SJSA1 (cell line): ENCODE measurements at regions not wholly inside any gene's neighbourhood (a gene's known extent, or its start where the extent isn't known, plus 50 kb on each side); places are given as distances from the start of the nearest gene placed in this dataset.

Experiments
- DNase-seq, 2 experiments: peaks; one replicate each; pipeline ENCODE4 v3.0.0-alpha.2; 2015 to 2020; ENCODE audit warnings: low spot score in 2 of 2, low read depth in 1 of 2
- H3K27ac ChIP-seq: fragments of 250-450 bp; sonication (Bioruptor Pico); 2 replicates; pipeline ENCODE4 v1.5.1; 2020; ENCODE audit warnings: mild to moderate bottlenecking, moderate library complexity
- H3K27me3 ChIP-seq: fragments of 250-450 bp; sonication (Bioruptor Pico); replicated peaks from 2 replicates; pipeline ENCODE4 v1.5.1; 2020; ENCODE audit warnings: mild to moderate bottlenecking, moderate library complexity
- H3K36me3 ChIP-seq: fragments of 250-450 bp; sonication (Bioruptor Pico); 2 replicates; pipeline ENCODE4 v1.5.1; 2020; ENCODE audit warnings: mild to moderate bottlenecking
- H3K4me1 ChIP-seq: fragments of 250-450 bp; sonication (Bioruptor Pico); replicated peaks from 2 replicates; pipeline ENCODE4 v1.6.1; 2021; ENCODE audit warnings: mild to moderate bottlenecking
- H3K4me3 ChIP-seq: fragments of 250-450 bp; sonication (Bioruptor Pico); 2 replicates; pipeline ENCODE4 v1.5.1; 2020; ENCODE audit warnings: mild to moderate bottlenecking
- H3K9me3 ChIP-seq: fragments of 250-450 bp; sonication (Bioruptor Pico); replicated peaks from 2 replicates; pipeline ENCODE4 v1.5.1; 2020; ENCODE audit warnings: mild to moderate bottlenecking

GRCh38 chr5:133905424-133905823 lies 63.0 kb downstream of the C5orf15 start:
- no peaks in the 10 kb centered on the region for H3K36me3 ChIP-seq
- H3K9me3 ChIP-seq = no peaks in the 10 kb centered on the region
- no peak overlapping the region for H3K4me3 ChIP-seq
- no peaks in the 10 kb centered on the region for H3K4me1 ChIP-seq
- H3K27ac ChIP-seq = no peak overlapping the region
- H3K27me3 ChIP-seq = peaks cover 3% of the 10 kb centered on the region; the same call in 1 of the 2 replicates
- DNase-seq = no peak

GRCh38 chr5:133904641-133905040 lies 63.8 kb downstream of the C5orf15 start:
- Histone ChIP-seq H3K9me3 (no peaks in the 10 kb centered on the region), H3K4me1 (no peaks in the 10 kb centered on the region)

GRCh38 chr5:133902511-133903118 lies 65.8 kb downstream of the C5orf15 start:
- H3K27ac ChIP-seq = no peak overlapping the region
- no peaks in the 10 kb centered on the region for H3K4me1 ChIP-seq
- no peaks in the 10 kb centered on the region for H3K9me3 ChIP-seq
- no peak overlapping the region for H3K4me3 ChIP-seq
- no peak for DNase-seq
- no peaks in the 10 kb centered on the region for H3K36me3 ChIP-seq
- H3K27me3 ChIP-seq = peaks cover 3% of the 10 kb centered on the region; the same call in 1 of the 2 replicates

More at GRCh38 chr5:133904641-133905040, 63.8 kb downstream of the C5orf15 start:
- Histone ChIP-seq H3K27ac (no peak overlapping the region), H3K27me3 (peaks cover 3% of the 10 kb centered on the region; the same call in 1 of the 2 replicates), H3K4me3 (no peak overlapping the region), H3K36me3 (no peaks in the 10 kb centered on the region)
- no peak for DNase-seq

- peaks cover 3% of the 10 kb centered on the region; the same call in 1 of the 2 replicates for H3K27me3 ChIP-seq
- no peaks in the 10 kb centered on the region for H3K36me3 ChIP-seq
- H3K4me3 ChIP-seq = no peak overlapping the region
- no peak overlapping the region for H3K27ac ChIP-seq
- H3K9me3 ChIP-seq = no peaks in the 10 kb centered on the region
- H3K4me1 ChIP-seq = no peaks in the 10 kb centered on the region
- DNase-seq = no peak
Measured at GRCh38 chr5:133900534-133901270, 67.7 kb downstream of the C5orf15 start.

- Histone ChIP-seq H3K27ac (no peak overlapping the region), H3K9me3 (no peaks in the 10 kb centered on the region), H3K4me1 (no peaks in the 10 kb centered on the region), H3K27me3 (peaks cover 12% of the 10 kb centered on the region), H3K36me3 (no peaks in the 10 kb centered on the region), H3K4me3 (no peak overlapping the region)
- DNase-seq = no peak
Measured at GRCh38 chr5:133899506-133899905, 68.9 kb downstream of the C5orf15 start.

- no peak for DNase-seq
- no peaks in the 10 kb centered on the region for H3K9me3 ChIP-seq
- no peaks in the 10 kb centered on the region for H3K4me1 ChIP-seq
- H3K27ac ChIP-seq = no peak overlapping the region
- no peaks in the 10 kb centered on the region for H3K36me3 ChIP-seq
- H3K4me3 ChIP-seq = no peak overlapping the region
- H3K27me3 ChIP-seq = peaks cover 12% of the 10 kb centered on the region
Measured at GRCh38 chr5:133898440-133898839, 70.0 kb downstream of the C5orf15 start.

- Histone ChIP-seq H3K4me3 (no peak overlapping the region), H3K27me3 (peaks cover 12% of the 10 kb centered on the region), H3K36me3 (no peaks in the 10 kb centered on the region), H3K4me1 (no peaks in the 10 kb centered on the region), H3K27ac (no peak overlapping the region), H3K9me3 (no peaks in the 10 kb centered on the region)
- no peak for DNase-seq
Measured at GRCh38 chr5:133897431-133897830, 71.0 kb downstream of the C5orf15 start.

- no peak for DNase-seq
- H3K4me3 ChIP-seq = no peak overlapping the region
- no peak overlapping the region for H3K27ac ChIP-seq
- no peaks in the 10 kb centered on the region for H3K36me3 ChIP-seq
- peaks cover 12% of the 10 kb centered on the region for H3K27me3 ChIP-seq
- H3K4me1 ChIP-seq = no peaks in the 10 kb centered on the region
- no peaks in the 10 kb centered on the region for H3K9me3 ChIP-seq
Measured at GRCh38 chr5:133896873-133897272, 71.6 kb downstream of the C5orf15 start.

- Histone ChIP-seq H3K27ac (no peak overlapping the region), H3K4me1 (no peaks in the 10 kb centered on the region), H3K9me3 (no peaks in the 10 kb centered on the region), H3K4me3 (no peak overlapping the region), H3K27me3 (peaks cover 12% of the 10 kb centered on the region), H3K36me3 (no peaks in the 10 kb centered on the region)
- no peak for DNase-seq
Measured at GRCh38 chr5:133895979-133896845, 72.2 kb downstream of the C5orf15 start.

GRCh38 chr5:133894143-133894542 lies 74.3 kb downstream of the C5orf15 start:
- H3K27me3 ChIP-seq = peaks cover 8% of the 10 kb centered on the region; the same call in 1 of the 2 replicates
- H3K4me1 ChIP-seq = no peaks in the 10 kb centered on the region
- H3K27ac ChIP-seq = no peak overlapping the region
- DNase-seq = no peak
- no peaks in the 10 kb centered on the region for H3K36me3 ChIP-seq
- no peak overlapping the region for H3K4me3 ChIP-seq
- H3K9me3 ChIP-seq = no peaks in the 10 kb centered on the region

- H3K36me3 ChIP-seq = no peaks in the 10 kb centered on the region
- H3K4me3 ChIP-seq = no peak overlapping the region
- no peak for DNase-seq
- peaks cover 8% of the 10 kb centered on the region; the same call in 1 of the 2 replicates for H3K27me3 ChIP-seq
- H3K9me3 ChIP-seq = no peaks in the 10 kb centered on the region
- no peak overlapping the region for H3K27ac ChIP-seq
- H3K4me1 ChIP-seq = no peaks in the 10 kb centered on the region
Measured at GRCh38 chr5:133892774-133893173, 75.7 kb downstream of the C5orf15 start.

- Histone ChIP-seq H3K27me3 (peaks cover 8% of the 10 kb centered on the region; the same call in 1 of the 2 replicates), H3K27ac (no peak overlapping the region), H3K9me3 (no peaks in the 10 kb centered on the region), H3K4me1 (no peaks in the 10 kb centered on the region), H3K36me3 (no peaks in the 10 kb centered on the region), H3K4me3 (no peak overlapping the region)
- no peak for DNase-seq
Measured at GRCh38 chr5:133892306-133892705, 76.1 kb downstream of the C5orf15 start.

GRCh38 chr5:133891390-133891789 lies 77.0 kb downstream of the C5orf15 start:
- H3K27me3 ChIP-seq = peaks cover 8% of the 10 kb centered on the region; the same call in 1 of the 2 replicates
- no peak overlapping the region for H3K27ac ChIP-seq
- no peaks in the 10 kb centered on the region for H3K4me1 ChIP-seq
- no peak overlapping the region for H3K4me3 ChIP-seq
- no peaks in the 10 kb centered on the region for H3K36me3 ChIP-seq
- no peaks in the 10 kb centered on the region for H3K9me3 ChIP-seq
- no peak for DNase-seq
